H1 (cell line): ENCODE measurements at regions not wholly inside any gene's neighbourhood (a gene's known extent, or its start where the extent isn't known, plus 50 kb on each side); places are given as distances from the start of the nearest gene placed in this dataset.

ENCODE experiments used
- CTCF ChIA-PET: fragments of 300-600 bp; sonication (Branson Sonifier 250); formaldehyde crosslinking; loops from one replicate; lab custom pipeline; 2021; ENCODE audit not compliant: partially characterized antibody; lab: Charles Lee
- POLR2A ChIA-PET: fragments of 300-600 bp; sonication (Branson Sonifier 250); formaldehyde crosslinking; loops from one replicate; lab custom pipeline; 2021; ENCODE audit warnings: inconsistent platforms; ENCODE audit not compliant: partially characterized antibody; lab: Charles Lee
- DNase-seq, 2 experiments: peaks; one replicate each; pipeline versions ENCODE4 v3.0.0 to v3.0.0-alpha.2; 2010 to 2022; ENCODE audit warnings: low spot score in 2 of 2, low read depth in 1 of 2, mixed read lengths in 1 of 2
- FAIRE-seq: peaks from 2 replicates; lab custom pipeline; 2011; peaks lifted over from hg19 to GRCh38; lab: Jason Lieb, UNC
- H2AFZ ChIP-seq: 2 replicates; pipeline ENCODE4 v1.8.1; 2012; ENCODE audit warnings: low read length, inconsistent platforms
- H2AK5ac ChIP-seq: 2 replicates; pipeline ENCODE4 v1.6.1; 2013; ENCODE audit warnings: low read depth, low read length
- H2BK120ac ChIP-seq: replicated peaks from 2 replicates; pipeline ENCODE3; 2013; ENCODE audit warnings: low read depth, low read length, inconsistent platforms
- H2BK12ac ChIP-seq: 2 replicates; pipeline ENCODE4 v1.6.1; 2013; ENCODE audit warnings: low read depth, low read length
- H2BK15ac ChIP-seq: 2 replicates; pipeline ENCODE4 v1.6.1; 2013; ENCODE audit warnings: low read length
- H2BK20ac ChIP-seq: 2 replicates; pipeline ENCODE4 v1.6.1; 2013; ENCODE audit warnings: low read length
- H2BK5ac ChIP-seq: 2 replicates; pipeline ENCODE4 v1.6.1; 2013; ENCODE audit warnings: low read depth, low read length
- H3K14ac ChIP-seq: 2 replicates; pipeline ENCODE4 v1.6.1; 2013; ENCODE audit warnings: inconsistent platforms; ENCODE audit not compliant: insufficient read length
- H3K18ac ChIP-seq: 2 replicates; pipeline ENCODE4 v1.6.1; 2013; ENCODE audit warnings: low read length; ENCODE audit errors: extremely low read depth
- H3K23ac ChIP-seq: 2 replicates; pipeline ENCODE4 v1.6.1; 2013; ENCODE audit warnings: inconsistent platforms; ENCODE audit not compliant: insufficient read length
- H3K23me2 ChIP-seq: 2 replicates; pipeline ENCODE4 v1.6.1; 2013; ENCODE audit warnings: low read depth, low read length
- H3K27ac ChIP-seq: 2 replicates; pipeline ENCODE4 v1.6.1; 2011; ENCODE audit warnings: low read depth, low read length, inconsistent platforms
- H3K27me3 ChIP-seq, 4 experiments: replicated peaks in 1 of 4; 1 replicate in 1 of 4; 2 replicates in 3 of 4; pipeline versions ENCODE4 v1.6.1 to v1.8.1; 2011 to 2013; ENCODE audit warnings: low read length in 3 of 4, mild to moderate bottlenecking in 3 of 4, inconsistent platforms in 2 of 4, mixed read lengths in 2 of 4, moderate library complexity in 1 of 4; ENCODE audit not compliant: control insufficient read depth in 3 of 4, insufficient read depth in 3 of 4; ENCODE audit errors: extremely low read depth in 1 of 4
- H3K36me3 ChIP-seq, 4 experiments: 2 replicates each; pipeline versions ENCODE4 v1.6.1 to v1.8.1; 2011 to 2013; ENCODE audit warnings: mild to moderate bottlenecking in 4 of 4, low read length in 3 of 4, moderate library complexity in 2 of 4, control low read depth in 1 of 4, inconsistent platforms in 1 of 4; ENCODE audit not compliant: insufficient read depth in 4 of 4, control insufficient read depth in 2 of 4
- H3K4ac ChIP-seq: replicated peaks from 2 replicates; pipeline ENCODE3; 2013; ENCODE audit warnings: low read length, low read depth, mixed read lengths, inconsistent platforms; ENCODE audit not compliant: insufficient read length
- H3K4me1 ChIP-seq, 4 experiments: replicated peaks in 1 of 4; 1 replicate in 1 of 4; 2 replicates in 3 of 4; pipeline versions ENCODE4 v1.6.1 to v1.8.1; 2011 to 2013; ENCODE audit warnings: low read length in 3 of 4, inconsistent platforms in 2 of 4, mixed read lengths in 1 of 4; ENCODE audit not compliant: insufficient read depth in 4 of 4, control insufficient read depth in 3 of 4
- H3K4me2 ChIP-seq, 2 experiments: 2 replicates each; pipeline versions ENCODE4 v1.6.1 to v1.8.1; 2011 to 2013; ENCODE audit warnings: low read depth in 2 of 2, low read length in 2 of 2, control low read depth in 1 of 2, inconsistent platforms in 1 of 2, mild to moderate bottlenecking in 1 of 2; ENCODE audit not compliant: insufficient read depth in 1 of 2
- H3K4me3 ChIP-seq, 4 experiments: fragments of 200-600, 300-600 bp in 1 of 4; sonication (generic), shearing (Covaris generic), sonication (Bioruptor Twin) in 1 of 4; 2 replicates each; pipeline versions ENCODE4 v1.5.1 to v1.8.1; 2011 to 2016; ENCODE audit warnings: low read length in 4 of 4, low read depth in 3 of 4, control low read depth in 2 of 4, inconsistent platforms in 2 of 4, mild to moderate bottlenecking in 2 of 4, mixed read lengths in 1 of 4, moderate library complexity in 1 of 4; ENCODE audit not compliant: insufficient read depth in 2 of 4; ENCODE audit errors: extremely low read depth in 1 of 4
- H3K56ac ChIP-seq: replicated peaks from 2 replicates; pipeline ENCODE3; 2013; ENCODE audit warnings: low read depth, mild to moderate bottlenecking, mixed read lengths, low read length, inconsistent platforms; ENCODE audit not compliant: insufficient read length
- H3K79me1 ChIP-seq: 2 replicates; pipeline ENCODE4 v1.6.1; 2013; ENCODE audit warnings: low read depth, low read length, control low read depth
- H3K79me2 ChIP-seq, 2 experiments: 2 replicates each; pipeline versions ENCODE4 v1.6.1 to v1.8.1; 2012 to 2013; ENCODE audit warnings: low read length in 2 of 2, mild to moderate bottlenecking in 2 of 2, inconsistent platforms in 1 of 2; ENCODE audit not compliant: insufficient read depth in 2 of 2, control insufficient read depth in 1 of 2
- H3K9ac ChIP-seq, 4 experiments: replicated peaks in 1 of 4; 1 replicate in 1 of 4; 2 replicates in 3 of 4; pipeline versions ENCODE4 v1.6.1 to v1.8.1; 2011 to 2013; ENCODE audit warnings: low read depth in 3 of 4, low read length in 3 of 4, control low read depth in 2 of 4, mild to moderate bottlenecking in 2 of 4, moderate library complexity in 2 of 4, inconsistent platforms in 1 of 4; ENCODE audit errors: extremely low read depth in 1 of 4
- H3K9me3 ChIP-seq, 2 experiments: 2 replicates each; pipeline versions ENCODE4 v1.6.1 to v1.8.1; 2012 to 2013; ENCODE audit warnings: mild to moderate bottlenecking in 2 of 2, moderate library complexity in 2 of 2, control low read depth in 1 of 2, inconsistent platforms in 1 of 2, low read depth in 1 of 2, low read length in 1 of 2, mixed read lengths in 1 of 2; ENCODE audit not compliant: insufficient read depth in 2 of 2
- H4K20me1 ChIP-seq, 2 experiments: replicated peaks in 1 of 2; 2 replicates each; pipeline versions ENCODE3 to v1.8.1; 2011 to 2013; ENCODE audit warnings: inconsistent platforms in 2 of 2, low read length in 2 of 2, mild to moderate bottlenecking in 1 of 2; ENCODE audit not compliant: insufficient read depth in 2 of 2, control insufficient read depth in 1 of 2
- H4K5ac ChIP-seq: 2 replicates; pipeline ENCODE4 v1.6.1; 2013; ENCODE audit warnings: low read length, low read depth, mixed read lengths, inconsistent platforms; ENCODE audit not compliant: insufficient read length
- H4K8ac ChIP-seq: 2 replicates; pipeline ENCODE4 v1.8.0; 2013; ENCODE audit warnings: mild to moderate bottlenecking, moderate library complexity, low read length, inconsistent platforms; ENCODE audit not compliant: insufficient read depth; ENCODE audit errors: extremely low read depth
- H4K91ac ChIP-seq: replicated peaks from 2 replicates; pipeline ENCODE3; 2013; ENCODE audit warnings: low read length, mixed read lengths, inconsistent platforms; ENCODE audit not compliant: insufficient read length
- ASH2L ChIP-seq: fragments of 200-600, 300-600 bp; sonication (generic); IDR thresholded peaks from one replicate; pipeline ENCODE4 v1.7.1; 2017; ENCODE audit warnings: low read length
- CBX5 ChIP-seq: fragments of 300-800, 300-1000 bp; sonication (generic); IDR thresholded peaks from 2 replicates; pipeline ENCODE4 v1.7.1; 2016; ENCODE audit warnings: antibody characterized with exemption, low read length, low read depth
- HDAC2 ChIP-seq, 2 experiments: fragments of 300-600 bp in 1 of 2; sonication (generic) in 1 of 2; IDR thresholded peaks; 2 replicates each; pipeline ENCODE4 v1.6.1; 2011 to 2012; ENCODE audit warnings: low read depth in 2 of 2, low read length in 2 of 2, mild to moderate bottlenecking in 2 of 2, moderate library complexity in 2 of 2, borderline replicate concordance in 1 of 2, inconsistent platforms in 1 of 2
- HDAC6 ChIP-seq: IDR thresholded peaks from one replicate; pipeline ENCODE4 v1.7.1; 2012; ENCODE audit warnings: low read depth, mild to moderate bottlenecking, inconsistent platforms, low read length, moderate library complexity
- JUND ChIP-seq: IDR thresholded peaks from 2 replicates; pipeline ENCODE4 v1.6.1; 2011; ENCODE audit warnings: mild to moderate bottlenecking, improper control_type of control experiment, low read length
- WGBS, 2 experiments: shearing (Covaris generic) in 1 of 2; methylation state at CpG; one replicate each; pipeline versions ENCODE4 v1.1.6 to v1.1.7; 2013 to 2015; ENCODE audit warnings: low lambda C conversion rate in 2 of 2, mixed read lengths in 2 of 2, inconsistent platforms in 1 of 2, low coverage in 1 of 2, missing lambda C conversion rate in 1 of 2; ENCODE audit not compliant: insufficient replicate concordance in 2 of 2, insufficient coverage in 1 of 2, insufficient read length in 1 of 2; ENCODE audit errors: extremely low coverage in 1 of 2, missing lambda C conversion rate in 1 of 2; 5-methylcytosine and 5-hydroxymethylcytosine counted together
- TF ChIP-seq, protein P1 (sequence below): IDR thresholded peaks from 2 replicates; pipeline ENCODE4 v1.6.1; 2011; ENCODE audit warnings: low read length, improper control_type of control experiment

DNA sequence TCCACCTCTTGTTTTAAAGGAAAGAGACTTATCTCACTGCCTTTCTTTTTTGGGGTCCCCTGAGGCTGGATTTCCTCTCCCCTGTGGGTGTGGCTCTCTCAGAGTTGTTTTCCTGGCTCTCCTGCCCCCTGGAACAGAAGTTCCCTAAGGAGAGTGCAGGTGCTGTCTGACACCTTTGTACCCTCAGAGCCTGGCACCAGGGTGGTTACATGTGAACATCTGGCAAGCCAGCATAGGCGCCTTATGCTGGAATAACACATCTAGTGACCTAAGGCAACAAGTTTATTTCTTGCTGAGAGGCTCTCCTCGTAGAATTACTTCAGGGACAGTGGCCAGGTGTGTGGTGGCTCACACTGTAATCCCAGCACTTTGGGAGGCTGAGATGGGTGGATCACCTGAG is 172.9 kb upstream of the PTCH1 start:
- Histone ChIP-seq H2BK12ac (no peak overlapping the region), H3K4me2 (no peak overlapping the region), H3K4me1 (no peaks in the 10 kb centered on the region), H3K36me3 (no peaks in the 10 kb centered on the region), H3K79me1 (no peaks in the 10 kb centered on the region), H3K23me2 (no peaks in the 10 kb centered on the region), H3K4ac (no peak overlapping the region), H2BK20ac (no peak overlapping the region), H4K91ac (no peak overlapping the region), H4K20me1 (no peaks in the 10 kb centered on the region), H2BK5ac (no peak overlapping the region), H3K9me3 (no peaks in the 10 kb centered on the region), H3K56ac (no peak overlapping the region), H2BK120ac (no peak overlapping the region), H2AFZ (no peak overlapping the region), H4K5ac (no peak overlapping the region), H3K23ac (no peak overlapping the region), H3K27me3 (no peaks in the 10 kb centered on the region), H3K4me3 (no peak overlapping the region), H3K14ac (no peak overlapping the region), H3K27ac (no peak overlapping the region), H3K18ac (no peak overlapping the region), H3K9ac (no peak overlapping the region), H2AK5ac (no peak overlapping the region), H2BK15ac (no peak overlapping the region), H4K8ac (no peak overlapping the region), H3K79me2 (no peaks in the 10 kb centered on the region)
- TF ChIP-seq, protein P1, sequence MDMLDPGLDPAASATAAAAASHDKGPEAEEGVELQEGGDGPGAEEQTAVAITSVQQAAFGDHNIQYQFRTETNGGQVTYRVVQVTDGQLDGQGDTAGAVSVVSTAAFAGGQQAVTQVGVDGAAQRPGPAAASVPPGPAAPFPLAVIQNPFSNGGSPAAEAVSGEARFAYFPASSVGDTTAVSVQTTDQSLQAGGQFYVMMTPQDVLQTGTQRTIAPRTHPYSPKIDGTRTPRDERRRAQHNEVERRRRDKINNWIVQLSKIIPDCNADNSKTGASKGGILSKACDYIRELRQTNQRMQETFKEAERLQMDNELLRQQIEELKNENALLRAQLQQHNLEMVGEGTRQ, result no peak
- TF ChIP-seq JUND, result no peak
- TF ChIP-seq ASH2L, result no peak
- no peak for TF ChIP-seq HDAC6
- no peak for TF ChIP-seq CBX5
- TF ChIP-seq HDAC2 (IDR thresholded peaks at IDR 0.05; ENCODE audit: borderline replicate concordance in 1 of 2, low read depth in 2 of 2, low read length in 2 of 2), result no peak
- FAIRE-seq (no peak), DNase-seq (no peak)
- ChIA-PET CTCF (interaction anchor here (1.3 to 1.4 kb wide), 2 partner anchors 19 to 37 kb away, joined by 4 read pairs; no protein-coding TSS in a partner anchor), POLR2A (interaction anchor here (0.6 kb wide), 1 partner anchor 625 kb away, joined by 5 read pairs; no protein-coding TSS in a partner anchor)
- 78% methylated on average over 2 of the region's 2 CpGs; no CpG with 5 or more reads in 1 of the 2 experiments for WGBS, 2 experiments
